H1 (cell line): ENCODE measurements at regions not wholly inside any gene's neighbourhood (a gene's known extent, or its start where the extent isn't known, plus 50 kb on each side); places are given as distances from the start of the nearest gene placed in this dataset.

Experiments
- CTCF ChIA-PET: fragments of 300-600 bp; sonication (Branson Sonifier 250); formaldehyde crosslinking; loops from one replicate; lab custom pipeline; 2021; ENCODE audit not compliant: partially characterized antibody; lab: Charles Lee
- POLR2A ChIA-PET: fragments of 300-600 bp; sonication (Branson Sonifier 250); formaldehyde crosslinking; loops from one replicate; lab custom pipeline; 2021; ENCODE audit warnings: inconsistent platforms; ENCODE audit not compliant: partially characterized antibody; lab: Charles Lee
- DNase-seq, 2 experiments: peaks; one replicate each; pipeline versions ENCODE4 v3.0.0 to v3.0.0-alpha.2; 2010 to 2022; ENCODE audit warnings: low spot score in 2 of 2, low read depth in 1 of 2, mixed read lengths in 1 of 2
- FAIRE-seq: peaks from 2 replicates; lab custom pipeline; 2011; peaks lifted over from hg19 to GRCh38; lab: Jason Lieb, UNC
- H2AFZ ChIP-seq: 2 replicates; pipeline ENCODE4 v1.8.1; 2012; ENCODE audit warnings: low read length, inconsistent platforms
- H2AK5ac ChIP-seq: 2 replicates; pipeline ENCODE4 v1.6.1; 2013; ENCODE audit warnings: low read depth, low read length
- H2BK120ac ChIP-seq: replicated peaks from 2 replicates; pipeline ENCODE3; 2013; ENCODE audit warnings: low read depth, low read length, inconsistent platforms
- H2BK12ac ChIP-seq: 2 replicates; pipeline ENCODE4 v1.6.1; 2013; ENCODE audit warnings: low read depth, low read length
- H2BK15ac ChIP-seq: 2 replicates; pipeline ENCODE4 v1.6.1; 2013; ENCODE audit warnings: low read length
- H2BK20ac ChIP-seq: 2 replicates; pipeline ENCODE4 v1.6.1; 2013; ENCODE audit warnings: low read length
- H2BK5ac ChIP-seq: 2 replicates; pipeline ENCODE4 v1.6.1; 2013; ENCODE audit warnings: low read depth, low read length
- H3K14ac ChIP-seq: 2 replicates; pipeline ENCODE4 v1.6.1; 2013; ENCODE audit warnings: inconsistent platforms; ENCODE audit not compliant: insufficient read length
- H3K18ac ChIP-seq: 2 replicates; pipeline ENCODE4 v1.6.1; 2013; ENCODE audit warnings: low read length; ENCODE audit errors: extremely low read depth
- H3K23ac ChIP-seq: 2 replicates; pipeline ENCODE4 v1.6.1; 2013; ENCODE audit warnings: inconsistent platforms; ENCODE audit not compliant: insufficient read length
- H3K23me2 ChIP-seq: 2 replicates; pipeline ENCODE4 v1.6.1; 2013; ENCODE audit warnings: low read depth, low read length
- H3K27ac ChIP-seq: 2 replicates; pipeline ENCODE4 v1.6.1; 2011; ENCODE audit warnings: low read depth, low read length, inconsistent platforms
- H3K27me3 ChIP-seq, 4 experiments: replicated peaks in 1 of 4; 1 replicate in 1 of 4; 2 replicates in 3 of 4; pipeline versions ENCODE4 v1.6.1 to v1.8.1; 2011 to 2013; ENCODE audit warnings: low read length in 3 of 4, mild to moderate bottlenecking in 3 of 4, inconsistent platforms in 2 of 4, mixed read lengths in 2 of 4, moderate library complexity in 1 of 4; ENCODE audit not compliant: control insufficient read depth in 3 of 4, insufficient read depth in 3 of 4; ENCODE audit errors: extremely low read depth in 1 of 4
- H3K36me3 ChIP-seq, 4 experiments: 2 replicates each; pipeline versions ENCODE4 v1.6.1 to v1.8.1; 2011 to 2013; ENCODE audit warnings: mild to moderate bottlenecking in 4 of 4, low read length in 3 of 4, moderate library complexity in 2 of 4, control low read depth in 1 of 4, inconsistent platforms in 1 of 4; ENCODE audit not compliant: insufficient read depth in 4 of 4, control insufficient read depth in 2 of 4
- H3K4ac ChIP-seq: replicated peaks from 2 replicates; pipeline ENCODE3; 2013; ENCODE audit warnings: low read length, low read depth, mixed read lengths, inconsistent platforms; ENCODE audit not compliant: insufficient read length
- H3K4me1 ChIP-seq, 4 experiments: replicated peaks in 1 of 4; 1 replicate in 1 of 4; 2 replicates in 3 of 4; pipeline versions ENCODE4 v1.6.1 to v1.8.1; 2011 to 2013; ENCODE audit warnings: low read length in 3 of 4, inconsistent platforms in 2 of 4, mixed read lengths in 1 of 4; ENCODE audit not compliant: insufficient read depth in 4 of 4, control insufficient read depth in 3 of 4
- H3K4me2 ChIP-seq, 2 experiments: 2 replicates each; pipeline versions ENCODE4 v1.6.1 to v1.8.1; 2011 to 2013; ENCODE audit warnings: low read depth in 2 of 2, low read length in 2 of 2, control low read depth in 1 of 2, inconsistent platforms in 1 of 2, mild to moderate bottlenecking in 1 of 2; ENCODE audit not compliant: insufficient read depth in 1 of 2
- H3K4me3 ChIP-seq, 4 experiments: fragments of 200-600, 300-600 bp in 1 of 4; sonication (generic), shearing (Covaris generic), sonication (Bioruptor Twin) in 1 of 4; 2 replicates each; pipeline versions ENCODE4 v1.5.1 to v1.8.1; 2011 to 2016; ENCODE audit warnings: low read length in 4 of 4, low read depth in 3 of 4, control low read depth in 2 of 4, inconsistent platforms in 2 of 4, mild to moderate bottlenecking in 2 of 4, mixed read lengths in 1 of 4, moderate library complexity in 1 of 4; ENCODE audit not compliant: insufficient read depth in 2 of 4; ENCODE audit errors: extremely low read depth in 1 of 4
- H3K56ac ChIP-seq: replicated peaks from 2 replicates; pipeline ENCODE3; 2013; ENCODE audit warnings: low read depth, mild to moderate bottlenecking, mixed read lengths, low read length, inconsistent platforms; ENCODE audit not compliant: insufficient read length
- H3K79me1 ChIP-seq: 2 replicates; pipeline ENCODE4 v1.6.1; 2013; ENCODE audit warnings: low read depth, low read length, control low read depth
- H3K79me2 ChIP-seq, 2 experiments: 2 replicates each; pipeline versions ENCODE4 v1.6.1 to v1.8.1; 2012 to 2013; ENCODE audit warnings: low read length in 2 of 2, mild to moderate bottlenecking in 2 of 2, inconsistent platforms in 1 of 2; ENCODE audit not compliant: insufficient read depth in 2 of 2, control insufficient read depth in 1 of 2
- H3K9ac ChIP-seq, 4 experiments: replicated peaks in 1 of 4; 1 replicate in 1 of 4; 2 replicates in 3 of 4; pipeline versions ENCODE4 v1.6.1 to v1.8.1; 2011 to 2013; ENCODE audit warnings: low read depth in 3 of 4, low read length in 3 of 4, control low read depth in 2 of 4, mild to moderate bottlenecking in 2 of 4, moderate library complexity in 2 of 4, inconsistent platforms in 1 of 4; ENCODE audit errors: extremely low read depth in 1 of 4
- H3K9me3 ChIP-seq, 2 experiments: 2 replicates each; pipeline versions ENCODE4 v1.6.1 to v1.8.1; 2012 to 2013; ENCODE audit warnings: mild to moderate bottlenecking in 2 of 2, moderate library complexity in 2 of 2, control low read depth in 1 of 2, inconsistent platforms in 1 of 2, low read depth in 1 of 2, low read length in 1 of 2, mixed read lengths in 1 of 2; ENCODE audit not compliant: insufficient read depth in 2 of 2
- H4K20me1 ChIP-seq, 2 experiments: replicated peaks in 1 of 2; 2 replicates each; pipeline versions ENCODE3 to v1.8.1; 2011 to 2013; ENCODE audit warnings: inconsistent platforms in 2 of 2, low read length in 2 of 2, mild to moderate bottlenecking in 1 of 2; ENCODE audit not compliant: insufficient read depth in 2 of 2, control insufficient read depth in 1 of 2
- H4K5ac ChIP-seq: 2 replicates; pipeline ENCODE4 v1.6.1; 2013; ENCODE audit warnings: low read length, low read depth, mixed read lengths, inconsistent platforms; ENCODE audit not compliant: insufficient read length
- H4K8ac ChIP-seq: 2 replicates; pipeline ENCODE4 v1.8.0; 2013; ENCODE audit warnings: mild to moderate bottlenecking, moderate library complexity, low read length, inconsistent platforms; ENCODE audit not compliant: insufficient read depth; ENCODE audit errors: extremely low read depth
- H4K91ac ChIP-seq: replicated peaks from 2 replicates; pipeline ENCODE3; 2013; ENCODE audit warnings: low read length, mixed read lengths, inconsistent platforms; ENCODE audit not compliant: insufficient read length
- ASH2L ChIP-seq: fragments of 200-600, 300-600 bp; sonication (generic); IDR thresholded peaks from one replicate; pipeline ENCODE4 v1.7.1; 2017; ENCODE audit warnings: low read length
- TAF1 ChIP-seq: IDR thresholded peaks from 2 replicates; pipeline ENCODE4 v1.6.1; 2011; ENCODE audit warnings: mild to moderate bottlenecking, low read depth, low read length
- WGBS, 2 experiments: shearing (Covaris generic) in 1 of 2; methylation state at CpG; one replicate each; pipeline versions ENCODE4 v1.1.6 to v1.1.7; 2013 to 2015; ENCODE audit warnings: low lambda C conversion rate in 2 of 2, mixed read lengths in 2 of 2, inconsistent platforms in 1 of 2, low coverage in 1 of 2, missing lambda C conversion rate in 1 of 2; ENCODE audit not compliant: insufficient replicate concordance in 2 of 2, insufficient coverage in 1 of 2, insufficient read length in 1 of 2; ENCODE audit errors: extremely low coverage in 1 of 2, missing lambda C conversion rate in 1 of 2; 5-methylcytosine and 5-hydroxymethylcytosine counted together
- TF ChIP-seq, protein P1 (sequence below): IDR thresholded peaks from 2 replicates; pipeline ENCODE4 v1.6.1; 2012; ENCODE audit warnings: inconsistent platforms

DNA sequence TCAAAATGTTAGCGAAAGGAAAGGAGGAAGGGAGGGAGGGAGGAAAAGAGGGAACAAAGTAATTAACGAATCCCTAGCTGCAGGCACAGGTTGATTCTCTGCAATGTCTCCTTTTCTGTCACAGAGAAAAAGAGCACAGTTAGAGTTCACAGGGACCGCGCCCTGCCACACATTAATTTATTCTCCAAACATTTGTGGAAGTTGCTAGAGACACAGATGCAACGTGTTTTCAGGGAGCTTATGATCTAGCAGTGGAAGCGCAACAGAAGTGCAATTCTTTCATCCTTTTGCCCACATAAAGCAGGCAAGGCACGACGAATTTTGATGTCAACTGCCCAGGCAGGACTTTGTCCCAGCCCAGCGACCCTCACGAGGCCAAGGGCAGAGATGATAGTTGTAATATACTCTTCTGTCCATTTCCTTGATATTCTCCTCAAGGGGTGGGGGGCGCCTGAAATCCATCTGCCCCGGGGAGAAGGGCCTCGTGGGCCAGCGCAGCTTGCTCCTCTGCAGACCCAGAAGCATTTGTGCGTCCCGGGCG is 101.7 kb upstream of the ZNF438 start:
- Histone ChIP-seq H2BK12ac (peak overlapping the region; percentile 0), H2AK5ac (peak overlapping the region; percentile 67; the same call in 1 of the 2 replicates), H4K8ac (peak overlapping the region; percentile 72; the same call in 1 of the 2 replicates), H4K91ac (peak overlapping the region; percentile 89), H2BK120ac (peak overlapping the region; percentile 93), H3K4me1 (peaks cover 4 to 18% (median 10%) of the 10 kb centered on the region in 4 experiments), H3K36me3 (no peaks in the 10 kb centered on the region; a peak in 1 of 8 replicates), H2BK5ac (0 out of 2 replicates have a peak overlapping the region, but pooled peaks have one; percentile 36), H3K4me2 (peak overlapping the region; percentile 75 to 79), H2BK20ac (peak overlapping the region; percentile 51; the same call in 1 of the 2 replicates), H2AFZ (peak overlapping the region; percentile 84; the same call in 1 of the 2 replicates), H3K79me1 (no peaks in the 10 kb centered on the region), H2BK15ac (peak overlapping the region; percentile 66; the same call in 1 of the 2 replicates), H3K23ac (no peak overlapping the region), H3K27me3 (peaks cover 0 to 10% (median 0%) of the 10 kb centered on the region in 4 experiments; a peak in 1 of 7 replicates), H3K18ac (peak overlapping the region; percentile 75), H3K23me2 (peaks cover 5% of the 10 kb centered on the region; the same call in 1 of the 2 replicates), H3K9ac (no peak overlapping the region), H4K20me1 (no peaks in the 10 kb centered on the region), H3K4ac (peak overlapping the region; percentile 17), H3K4me3 (peak overlapping the region in 3 of 4 experiments; percentile 26 to 61 (median 33); a peak in 6 of 8 replicates), H3K79me2 (no peaks in the 10 kb centered on the region), H3K27ac (no peak overlapping the region), H3K9me3 (no peaks in the 10 kb centered on the region), H3K14ac (no peak overlapping the region), H4K5ac (no peak overlapping the region), H3K56ac (no peak overlapping the region)
- FAIRE-seq, result no peak
- ChIA-PET CTCF (interaction anchor here (0.5 to 1.5 kb wide), 3 partner anchors 10 to 94 kb away, joined by 3 to 4 read pairs (median 3); no protein-coding TSS in a partner anchor), POLR2A (interaction anchor here (0.5 to 1.2 kb wide), 4 partner anchors 9 to 735 kb away, joined by 3 to 5 read pairs (median 4); no protein-coding TSS in a partner anchor)
- peak in 1 of 2 experiments; percentile 44 for DNase-seq
- TF ChIP-seq ASH2L (peak; percentile 36), TAF1 (no peak)
- TF ChIP-seq, protein P1, sequence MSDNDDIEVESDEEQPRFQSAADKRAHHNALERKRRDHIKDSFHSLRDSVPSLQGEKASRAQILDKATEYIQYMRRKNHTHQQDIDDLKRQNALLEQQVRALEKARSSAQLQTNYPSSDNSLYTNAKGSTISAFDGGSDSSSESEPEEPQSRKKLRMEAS, result peak; percentile 67; the same call in 1 of the 2 replicates
- WGBS, 2 experiments, result 47% methylated on average over 14 of the region's 17 CpGs; no CpG with 5 or more reads in 1 of the 2 experiments
